ENCODE measurements at regions not wholly inside any gene's neighbourhood (a gene's known extent, or its start where the extent isn't known, plus 50 kb on each side); places are given as distances from the start of the nearest gene placed in this dataset.

- Histone ChIP-seq H2AFZ (ENCODE audit: low read depth) (no peak overlapping the region), H3F3A (replicated peaks; ENCODE audit: insufficient read depth) (peaks cover 4% of the 10 kb centered on the region), H3K9me2 (no peaks in the 10 kb centered on the region), H3K4me3 (ENCODE audit: low read depth in 2 of 2, low read length in 1 of 2) (no peak overlapping the region), H3K9me3 (no peaks in the 10 kb centered on the region), H3K36me3 (replicated peaks in 1 of 2; ENCODE audit: control insufficient read depth in 1 of 2, insufficient read depth in 2 of 2, low read length in 1 of 2) (no peaks in the 10 kb centered on the region), H3K4me1 (ENCODE audit: control insufficient read depth in 1 of 2, insufficient read depth in 2 of 2, low read depth in 1 of 2, low read length in 1 of 2) (0 out of 4 replicates have a peak, but pooled peaks cover 0 to 8% of the 10 kb centered on the region in 2 experiments), H4K20me1 (ENCODE audit: insufficient read depth) (no peaks in the 10 kb centered on the region), H3K27me3 (ENCODE audit: insufficient read depth) (no peaks in the 10 kb centered on the region), H3K27ac (ENCODE audit: low read depth in 2 of 2, low read length in 1 of 2) (no peak overlapping the region), H3K9ac (no peak overlapping the region), H3K4me2 (no peak overlapping the region), H3K79me2 (ENCODE audit: insufficient read depth) (no peaks in the 10 kb centered on the region)
- no peak for DNase-seq
- ChIA-PET CTCF (interaction anchor here (0.6 kb wide), 1 partner anchor 10 kb away, joined by 3 read pairs; no protein-coding TSS in a partner anchor), POLR2A (no interaction called here)
- WGBS (ENCODE audit: low lambda C conversion rate), result 24% methylated on average over 2 of the region's 2 CpGs
- TF ChIP-seq FOXM1 (IDR thresholded peaks at IDR 0.05; ENCODE audit: low read depth), result no peak
Measured at GRCh38 chr12:45669792-45670191, 59.7 kb upstream of the ARID2 start.

DNA sequence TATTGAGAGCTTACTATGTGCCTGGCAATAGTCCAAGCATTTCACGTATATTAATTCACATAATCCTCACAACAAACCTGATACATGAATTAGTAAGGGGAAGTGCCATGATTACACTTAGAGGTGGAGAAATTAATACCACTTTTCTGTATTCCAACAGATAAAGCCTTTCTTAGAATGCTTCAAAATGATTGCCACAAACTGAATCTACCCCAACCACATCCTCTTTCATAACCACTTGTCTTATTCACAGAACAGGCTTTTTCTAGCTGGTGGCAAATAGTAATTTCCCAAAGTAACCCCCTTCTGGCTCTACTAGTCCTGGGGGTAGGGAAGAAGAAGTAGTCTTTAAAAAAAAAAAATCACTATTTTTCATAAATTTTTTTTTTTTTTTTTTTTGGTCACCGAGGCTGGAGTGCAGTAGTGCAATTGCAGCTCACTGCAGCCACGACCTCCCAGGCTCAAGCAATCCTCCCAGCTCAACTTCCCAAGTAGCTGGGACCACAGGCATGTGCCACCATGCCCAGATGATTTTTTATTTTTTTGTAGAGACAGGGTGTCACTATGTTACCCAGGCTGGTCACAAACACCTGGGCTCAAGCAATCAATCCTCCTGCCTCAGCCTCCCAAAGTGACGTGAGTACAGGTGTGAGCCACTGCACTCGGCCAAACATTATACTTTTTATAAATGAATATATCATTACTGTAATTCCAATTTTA is 59.0 kb upstream of the ARID2 start:
- Histone ChIP-seq H3K27ac (ENCODE audit: low read depth in 2 of 2, low read length in 1 of 2) (no peak overlapping the region), H3K4me3 (ENCODE audit: low read depth in 2 of 2, low read length in 1 of 2) (no peak overlapping the region), H3K4me2 (no peak overlapping the region), H3K4me1 (ENCODE audit: control insufficient read depth in 1 of 2, insufficient read depth in 2 of 2, low read depth in 1 of 2, low read length in 1 of 2) (0 out of 4 replicates have a peak, but pooled peaks cover 0 to 8% of the 10 kb centered on the region in 2 experiments), H3K9me3 (no peaks in the 10 kb centered on the region), H3K9ac (no peak overlapping the region), H4K20me1 (ENCODE audit: insufficient read depth) (no peaks in the 10 kb centered on the region), H3K27me3 (ENCODE audit: insufficient read depth) (no peaks in the 10 kb centered on the region), H3K36me3 (replicated peaks in 1 of 2; ENCODE audit: control insufficient read depth in 1 of 2, insufficient read depth in 2 of 2, low read length in 1 of 2) (no peaks in the 10 kb centered on the region), H2AFZ (ENCODE audit: low read depth) (no peak overlapping the region), H3K9me2 (no peaks in the 10 kb centered on the region), H3K79me2 (ENCODE audit: insufficient read depth) (no peaks in the 10 kb centered on the region), H3F3A (replicated peaks; ENCODE audit: insufficient read depth) (peaks cover 4% of the 10 kb centered on the region)
- POLR2A ChIA-PET, result no interaction called here
- TF ChIP-seq TAF1 (IDR thresholded peaks at IDR 0.05; ENCODE audit: borderline replicate concordance, low read depth, low read length) (no peak), FOXJ3 (CRISPR knock-in tag; IDR thresholded peaks at IDR 0.05) (no peak), RXRA (IDR thresholded peaks at IDR 0.05; ENCODE audit: borderline replicate concordance, low read depth) (no peak)
- TF ChIP-seq, protein P1, sequence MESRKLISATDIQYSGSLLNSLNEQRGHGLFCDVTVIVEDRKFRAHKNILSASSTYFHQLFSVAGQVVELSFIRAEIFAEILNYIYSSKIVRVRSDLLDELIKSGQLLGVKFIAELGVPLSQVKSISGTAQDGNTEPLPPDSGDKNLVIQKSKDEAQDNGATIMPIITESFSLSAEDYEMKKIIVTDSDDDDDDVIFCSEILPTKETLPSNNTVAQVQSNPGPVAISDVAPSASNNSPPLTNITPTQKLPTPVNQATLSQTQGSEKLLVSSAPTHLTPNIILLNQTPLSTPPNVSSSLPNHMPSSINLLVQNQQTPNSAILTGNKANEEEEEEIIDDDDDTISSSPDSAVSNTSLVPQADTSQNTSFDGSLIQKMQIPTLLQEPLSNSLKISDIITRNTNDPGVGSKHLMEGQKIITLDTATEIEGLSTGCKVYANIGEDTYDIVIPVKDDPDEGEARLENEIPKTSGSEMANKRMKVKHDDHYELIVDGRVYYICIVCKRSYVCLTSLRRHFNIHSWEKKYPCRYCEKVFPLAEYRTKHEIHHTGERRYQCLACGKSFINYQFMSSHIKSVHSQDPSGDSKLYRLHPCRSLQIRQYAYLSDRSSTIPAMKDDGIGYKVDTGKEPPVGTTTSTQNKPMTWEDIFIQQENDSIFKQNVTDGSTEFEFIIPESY (IDR thresholded peaks at IDR 0.05; ENCODE audit: borderline replicate concordance, low read depth), result no peak
- TF ChIP-seq, protein P2, sequence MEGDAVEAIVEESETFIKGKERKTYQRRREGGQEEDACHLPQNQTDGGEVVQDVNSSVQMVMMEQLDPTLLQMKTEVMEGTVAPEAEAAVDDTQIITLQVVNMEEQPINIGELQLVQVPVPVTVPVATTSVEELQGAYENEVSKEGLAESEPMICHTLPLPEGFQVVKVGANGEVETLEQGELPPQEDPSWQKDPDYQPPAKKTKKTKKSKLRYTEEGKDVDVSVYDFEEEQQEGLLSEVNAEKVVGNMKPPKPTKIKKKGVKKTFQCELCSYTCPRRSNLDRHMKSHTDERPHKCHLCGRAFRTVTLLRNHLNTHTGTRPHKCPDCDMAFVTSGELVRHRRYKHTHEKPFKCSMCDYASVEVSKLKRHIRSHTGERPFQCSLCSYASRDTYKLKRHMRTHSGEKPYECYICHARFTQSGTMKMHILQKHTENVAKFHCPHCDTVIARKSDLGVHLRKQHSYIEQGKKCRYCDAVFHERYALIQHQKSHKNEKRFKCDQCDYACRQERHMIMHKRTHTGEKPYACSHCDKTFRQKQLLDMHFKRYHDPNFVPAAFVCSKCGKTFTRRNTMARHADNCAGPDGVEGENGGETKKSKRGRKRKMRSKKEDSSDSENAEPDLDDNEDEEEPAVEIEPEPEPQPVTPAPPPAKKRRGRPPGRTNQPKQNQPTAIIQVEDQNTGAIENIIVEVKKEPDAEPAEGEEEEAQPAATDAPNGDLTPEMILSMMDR (IDR thresholded peaks at IDR 0.05), result no peak
- DNase-seq, result no peak
- CTCF ChIA-PET, result interaction anchor here (0.6 kb wide), 1 partner anchor 9 kb away, joined by 3 read pairs; no protein-coding TSS in a partner anchor
- 75% methylated on average over 5 of the region's 5 CpGs for WGBS (ENCODE audit: low lambda C conversion rate)

Measured in SK-N-SH (cell line).